Central memory CD8-positive, alpha-beta T cell (primary cell): ENCODE measurements at regions not wholly inside any gene's neighbourhood (a gene's known extent, or its start where the extent isn't known, plus 50 kb on each side); places are given as distances from the start of the nearest gene placed in this dataset.

Source experiments
- ATAC-seq: fragments of 150-1000 bp; cut with Tn5 transposase; replicated peaks from 2 replicates; pipeline ENCODE4 v1.10.0; 2022; ENCODE audit warnings: mild to moderate bottlenecking, moderate FRiP score, moderate number of reproducible peaks; ENCODE audit not compliant: poor library complexity, severe bottlenecking; ENCODE audit errors: extremely low read depth
- DNase-seq, 2 donors: peaks; one replicate each; pipeline ENCODE4 v3.0.0; 2021; ENCODE audit warnings: low spot score in 2 of 2
- H3K27ac Mint-ChIP-seq: one replicate; pipeline ENCODE4 v1.8.0; 2022; ENCODE audit warnings: low read depth, mild to moderate bottlenecking, moderate library complexity, mixed read lengths
- H3K27me3 Mint-ChIP-seq: one replicate; pipeline ENCODE4 v1.8.0; 2022; ENCODE audit warnings: mixed read lengths
- H3K36me3 Mint-ChIP-seq: one replicate; pipeline ENCODE4 v1.8.0; 2022; ENCODE audit warnings: mild to moderate bottlenecking, moderate library complexity, mixed read lengths; ENCODE audit not compliant: insufficient read depth
- H3K4me1 Mint-ChIP-seq: one replicate; pipeline ENCODE4 v1.8.0; 2022; ENCODE audit warnings: mixed read lengths
- H3K4me3 Mint-ChIP-seq: one replicate; pipeline ENCODE4 v1.8.0; 2022; ENCODE audit warnings: mild to moderate bottlenecking, moderate library complexity, mixed read lengths
- H3K9me3 Mint-ChIP-seq: one replicate; pipeline ENCODE4 v1.8.0; 2022; ENCODE audit warnings: mixed read lengths

- Mint-ChIP-seq H3K27me3 (no peaks in the 10 kb centered on the region), H3K27ac (no peak overlapping the region), H3K4me1 (no peaks in the 10 kb centered on the region), H3K4me3 (no peak overlapping the region), H3K9me3 (peaks cover 18% of the 10 kb centered on the region), H3K36me3 (no peaks in the 10 kb centered on the region)
- DNase-seq, result no peak
- no peak for ATAC-seq
These were observed 626.0 kb upstream of the ADAMTS16 start for GRCh38 chr5:4514067-4514648.

DNA sequence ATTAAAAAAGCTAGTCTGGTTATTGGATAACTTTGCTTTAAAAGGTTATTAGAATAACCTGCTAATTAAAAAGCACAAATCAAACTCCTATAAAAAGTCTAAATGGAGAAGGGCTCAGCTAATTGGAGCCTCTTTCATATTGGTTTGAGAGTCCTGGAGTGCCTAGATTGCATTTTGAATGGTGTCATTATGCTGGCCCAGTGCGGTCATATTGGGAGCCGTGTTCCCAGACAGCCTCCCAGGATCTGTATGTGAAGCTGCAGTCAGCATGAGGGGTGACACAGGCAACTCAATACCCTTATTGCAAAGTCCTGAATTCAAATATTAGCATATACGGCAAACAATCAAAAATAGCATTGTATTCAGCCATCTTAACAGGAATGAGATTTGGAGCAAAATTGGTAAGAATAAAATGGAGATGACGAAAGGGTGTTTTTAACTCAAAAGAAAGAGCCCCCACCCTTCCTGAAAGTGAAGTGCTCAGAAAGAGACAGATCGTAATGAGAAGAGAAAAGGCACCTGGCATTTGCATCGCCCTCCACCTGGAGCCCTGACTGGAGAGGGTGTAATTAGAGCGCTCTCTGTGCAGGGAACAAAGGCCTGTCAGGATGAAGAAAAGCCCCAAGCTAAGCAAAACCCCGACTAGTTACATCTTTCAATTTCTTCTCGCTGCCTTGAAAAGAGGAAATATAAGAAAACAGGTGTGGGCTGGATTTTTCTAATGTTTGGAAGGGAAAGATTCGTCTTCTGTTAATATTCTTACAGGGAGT lies 621.0 kb upstream of the ADAMTS16 start:
- H3K36me3 Mint-ChIP-seq, result no peaks in the 10 kb centered on the region
- H3K27ac Mint-ChIP-seq, result no peak overlapping the region
- ATAC-seq, result no peak
- no peak overlapping the region for H3K4me3 Mint-ChIP-seq
- no peak for DNase-seq
- H3K9me3 Mint-ChIP-seq, result peaks cover 26% of the 10 kb centered on the region
- H3K4me1 Mint-ChIP-seq, result no peaks in the 10 kb centered on the region
- H3K27me3 Mint-ChIP-seq, result no peaks in the 10 kb centered on the region

GRCh38 chr5:4520559-4520958 lies 619.6 kb upstream of the ADAMTS16 start:
- Mint-ChIP-seq H3K27me3 (no peaks in the 10 kb centered on the region), H3K4me3 (no peak overlapping the region), H3K9me3 (peaks cover 18% of the 10 kb centered on the region), H3K27ac (no peak overlapping the region), H3K36me3 (no peaks in the 10 kb centered on the region), H3K4me1 (no peaks in the 10 kb centered on the region)
- DNase-seq, result no peak
- ATAC-seq, result no peak

DNA sequence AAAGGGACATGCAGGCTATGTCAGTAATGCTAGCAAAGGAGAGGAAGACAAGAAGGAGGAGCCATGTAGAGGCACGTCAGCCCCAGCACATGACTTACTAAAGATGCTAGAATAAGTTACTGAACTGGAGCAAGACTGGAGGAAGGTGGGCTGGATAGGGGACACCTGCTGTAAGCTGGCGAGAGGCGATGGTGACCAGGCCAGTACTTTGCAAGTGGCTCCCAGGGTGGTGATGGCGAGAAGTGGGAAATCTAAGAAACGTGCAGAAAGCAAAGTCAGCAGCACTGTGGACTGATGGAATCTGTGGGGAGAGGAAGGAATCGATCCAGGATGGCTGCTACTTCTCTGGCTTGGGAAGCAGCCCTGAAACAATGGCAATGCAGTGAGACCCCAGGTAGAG lies 617.1 kb upstream of the ADAMTS16 start:
- Mint-ChIP-seq H3K4me1 (no peaks in the 10 kb centered on the region), H3K27ac (no peak overlapping the region), H3K4me3 (no peak overlapping the region), H3K27me3 (no peaks in the 10 kb centered on the region), H3K9me3 (peaks cover 13% of the 10 kb centered on the region), H3K36me3 (peaks cover 1% of the 10 kb centered on the region)
- DNase-seq, result no peak
- no peak for ATAC-seq

DNA sequence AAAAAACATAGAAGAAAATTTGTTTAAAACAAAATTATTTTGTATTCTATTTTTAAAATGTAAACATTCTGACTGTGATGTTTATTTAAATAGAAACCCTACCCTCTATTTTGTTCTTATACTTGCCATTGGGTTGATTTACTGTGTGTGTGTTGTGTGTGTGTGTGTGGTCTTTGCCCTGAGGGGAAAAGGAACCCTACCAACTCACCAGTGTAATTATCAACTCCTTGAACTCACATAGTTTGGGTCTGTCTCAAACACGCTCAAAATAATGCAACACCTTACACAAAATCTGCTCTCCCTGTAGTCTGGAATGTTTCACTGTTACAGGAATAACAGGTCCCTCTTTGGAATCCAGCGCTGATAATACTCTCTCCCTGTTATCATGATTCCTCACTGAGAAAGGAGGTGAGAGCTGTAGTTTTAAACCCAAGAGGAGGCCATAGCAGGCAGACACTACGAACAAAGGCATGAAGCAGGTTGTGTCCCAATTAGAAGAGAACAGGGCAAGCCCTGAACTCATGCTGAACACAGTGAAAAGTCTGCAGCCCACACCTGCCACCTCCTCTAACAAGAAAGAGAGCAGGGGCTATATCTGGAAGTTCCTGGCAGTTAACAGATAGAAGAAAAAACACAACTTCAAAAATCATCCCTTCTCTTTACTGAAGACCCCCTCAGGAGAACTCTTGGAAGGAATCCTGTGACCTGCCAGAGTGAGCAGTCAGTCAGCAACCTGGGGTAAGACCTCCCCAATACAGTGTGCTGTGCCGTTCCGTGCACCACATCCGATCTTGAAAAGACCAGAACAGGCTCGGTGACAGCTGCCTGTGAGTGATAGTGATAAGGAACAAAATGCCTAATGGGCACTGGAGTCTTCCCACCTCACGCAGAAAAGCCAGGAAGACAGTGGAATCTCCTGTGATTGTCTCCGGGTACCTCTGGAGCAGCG lies 608.1 kb upstream of the ADAMTS16 start:
- H3K27ac Mint-ChIP-seq, result no peak overlapping the region
- no peaks in the 10 kb centered on the region for H3K27me3 Mint-ChIP-seq
- H3K4me3 Mint-ChIP-seq, result no peak overlapping the region
- H3K36me3 Mint-ChIP-seq, result no peaks in the 10 kb centered on the region
- no peaks in the 10 kb centered on the region for H3K4me1 Mint-ChIP-seq
- ATAC-seq (no peak), DNase-seq (no peak)
- H3K9me3 Mint-ChIP-seq, result peaks cover 5% of the 10 kb centered on the region

DNA sequence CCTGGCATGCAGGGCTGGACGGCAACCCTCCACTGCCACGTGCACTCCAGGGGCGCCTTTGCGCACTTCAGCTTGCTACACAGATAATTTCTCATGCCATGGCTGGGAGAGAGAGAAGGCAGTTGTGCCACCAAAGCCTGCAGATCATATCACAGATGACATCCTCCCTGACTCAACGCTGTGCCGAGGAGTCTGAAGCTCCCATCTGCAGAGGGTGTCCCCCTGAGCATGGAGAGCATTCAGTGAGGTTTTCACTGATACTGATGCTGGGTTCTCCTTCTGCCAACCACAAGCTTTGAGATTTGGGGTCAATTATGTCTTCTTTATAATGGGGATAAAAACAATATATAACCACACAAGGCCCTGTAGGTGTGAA lies 607.4 kb upstream of the ADAMTS16 start:
- no peak overlapping the region for H3K4me3 Mint-ChIP-seq
- no peaks in the 10 kb centered on the region for H3K27me3 Mint-ChIP-seq
- ATAC-seq, result no peak
- no peak overlapping the region for H3K27ac Mint-ChIP-seq
- DNase-seq, result no peak
- peaks cover 5% of the 10 kb centered on the region for H3K9me3 Mint-ChIP-seq
- H3K4me1 Mint-ChIP-seq, result no peaks in the 10 kb centered on the region
- H3K36me3 Mint-ChIP-seq, result no peaks in the 10 kb centered on the region

DNA sequence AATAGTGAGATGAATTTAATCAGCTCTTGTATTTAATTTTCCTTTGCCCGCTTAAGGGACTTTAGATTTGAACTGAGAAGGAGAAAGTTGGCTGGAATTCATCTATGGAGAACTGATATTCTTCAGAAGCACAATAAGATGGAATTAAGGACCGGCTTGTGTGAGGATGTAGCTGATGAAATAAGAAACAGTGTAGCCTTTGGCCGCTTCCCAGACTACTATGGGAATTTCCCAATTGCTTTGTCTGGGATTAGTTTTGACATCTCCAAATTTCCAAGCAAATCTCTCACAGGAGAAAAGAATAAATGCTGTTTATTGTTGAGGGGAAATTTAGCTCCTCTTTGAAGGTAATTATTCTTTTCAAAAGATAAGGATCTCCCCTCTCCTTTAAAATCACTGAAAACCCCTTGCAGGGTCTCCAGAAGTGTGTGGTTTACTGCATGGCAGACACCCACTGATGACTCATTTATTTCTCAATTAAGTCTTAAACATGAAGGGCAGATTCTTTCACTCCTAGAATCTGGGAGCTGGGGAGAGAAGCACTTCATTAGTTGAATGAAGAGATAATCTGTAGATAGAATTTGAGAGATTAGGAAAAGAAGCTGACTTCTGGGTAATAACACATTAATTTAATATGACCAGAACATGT lies 606.5 kb upstream of the ADAMTS16 start:
- DNase-seq (no peak), ATAC-seq (no peak)
- H3K27ac Mint-ChIP-seq, result no peak overlapping the region
- H3K9me3 Mint-ChIP-seq, result peaks cover 5% of the 10 kb centered on the region
- no peaks in the 10 kb centered on the region for H3K4me1 Mint-ChIP-seq
- H3K4me3 Mint-ChIP-seq, result no peak overlapping the region
- no peaks in the 10 kb centered on the region for H3K27me3 Mint-ChIP-seq
- H3K36me3 Mint-ChIP-seq, result no peaks in the 10 kb centered on the region

GRCh38 chr5:4537489-4537888 lies 602.6 kb upstream of the ADAMTS16 start:
- no peak for DNase-seq
- H3K27me3 Mint-ChIP-seq, result no peaks in the 10 kb centered on the region

DNA sequence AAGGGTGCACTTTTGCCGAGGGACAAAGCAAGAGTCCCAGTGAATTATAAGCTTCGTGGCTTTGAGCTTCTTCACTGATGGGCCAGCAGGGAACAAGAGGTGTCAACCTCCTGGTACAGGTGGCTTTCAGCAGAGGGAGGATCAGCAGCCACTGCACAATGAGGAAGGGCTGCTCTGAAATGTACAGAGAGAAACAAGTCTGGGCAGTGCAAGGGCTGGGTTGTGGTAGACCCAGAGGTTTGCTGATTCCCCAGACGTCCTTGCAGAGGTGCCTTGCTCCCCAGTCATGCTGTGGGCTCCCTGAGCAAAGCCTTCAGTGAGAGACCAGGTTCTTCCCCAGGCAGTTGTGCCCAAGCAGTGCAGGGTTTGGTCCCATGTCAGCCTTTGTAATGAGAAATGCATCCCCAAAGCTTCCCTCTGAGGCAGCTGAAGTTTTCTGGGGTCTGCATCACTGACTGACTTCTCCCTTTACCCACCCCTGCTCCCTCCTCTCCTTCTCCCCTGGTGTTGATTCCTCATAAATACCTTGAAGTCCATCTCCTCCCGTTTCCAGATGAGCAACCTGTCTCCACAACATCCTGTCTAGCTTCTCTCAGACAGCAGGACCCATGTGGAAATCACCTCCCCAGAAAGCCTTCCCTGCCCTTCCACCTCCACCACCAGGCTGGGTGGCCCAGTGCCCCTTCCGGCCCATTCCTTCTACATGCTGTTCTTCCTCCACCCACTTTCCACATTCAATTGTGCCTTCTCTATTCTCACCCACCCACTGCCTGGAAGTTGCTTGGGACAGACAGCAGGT lies 599.6 kb upstream of the ADAMTS16 start:
- Mint-ChIP-seq H3K36me3 (no peaks in the 10 kb centered on the region), H3K27ac (no peak overlapping the region), H3K9me3 (peaks cover 19% of the 10 kb centered on the region), H3K4me1 (no peaks in the 10 kb centered on the region), H3K27me3 (no peaks in the 10 kb centered on the region), H3K4me3 (no peak overlapping the region)
- no peak for DNase-seq
- no peak for ATAC-seq

More at GRCh38 chr5:4537489-4537888, 602.6 kb upstream of the ADAMTS16 start:
- H3K36me3 Mint-ChIP-seq, result no peaks in the 10 kb centered on the region
- no peaks in the 10 kb centered on the region for H3K4me1 Mint-ChIP-seq
- no peak for ATAC-seq
- H3K27ac Mint-ChIP-seq, result no peak overlapping the region
- H3K4me3 Mint-ChIP-seq, result no peak overlapping the region
- H3K9me3 Mint-ChIP-seq, result peaks cover 16% of the 10 kb centered on the region

GRCh38 chr5:4541334-4541733 lies 598.8 kb upstream of the ADAMTS16 start:
- H3K27ac Mint-ChIP-seq, result no peak overlapping the region
- no peaks in the 10 kb centered on the region for H3K36me3 Mint-ChIP-seq
- H3K9me3 Mint-ChIP-seq, result peaks cover 17% of the 10 kb centered on the region
- DNase-seq, result no peak
- H3K4me3 Mint-ChIP-seq, result no peak overlapping the region
- H3K27me3 Mint-ChIP-seq, result no peaks in the 10 kb centered on the region
- no peak for ATAC-seq
- H3K4me1 Mint-ChIP-seq, result no peaks in the 10 kb centered on the region

DNA sequence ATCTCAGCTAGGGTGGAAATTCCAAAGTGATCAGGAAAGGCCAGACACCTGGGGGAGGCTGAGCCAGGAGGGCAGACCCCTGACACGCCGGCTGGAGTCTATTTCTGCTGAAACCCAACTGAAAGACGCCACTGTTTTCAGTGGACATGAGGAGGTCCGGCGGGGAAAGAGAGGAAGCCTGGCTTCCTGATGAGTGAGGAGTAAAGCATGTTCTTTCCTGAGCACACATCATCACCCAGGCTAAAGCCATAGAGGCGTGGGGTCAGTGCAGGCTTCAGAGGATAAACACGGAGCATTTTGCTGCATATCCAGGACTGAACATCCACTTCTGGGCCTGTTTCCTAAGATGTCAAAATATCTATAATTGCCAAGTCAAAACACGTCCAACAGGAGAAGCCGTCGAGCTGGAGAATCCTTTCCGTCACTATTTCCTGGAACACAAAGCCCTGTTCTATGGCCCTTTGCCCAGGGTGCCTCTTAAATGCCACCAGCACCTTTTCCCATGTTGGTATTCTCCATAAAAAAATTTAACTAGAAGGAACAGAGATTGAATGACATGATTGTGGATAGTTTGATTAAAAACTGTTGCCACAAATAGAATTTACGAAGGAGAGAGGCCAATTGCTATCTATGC lies 597.9 kb upstream of the ADAMTS16 start:
- Mint-ChIP-seq H3K4me1 (no peaks in the 10 kb centered on the region), H3K27me3 (no peaks in the 10 kb centered on the region), H3K36me3 (no peaks in the 10 kb centered on the region), H3K4me3 (no peak overlapping the region), H3K9me3 (peaks cover 23% of the 10 kb centered on the region), H3K27ac (no peak overlapping the region)
- ATAC-seq, result no peak
- DNase-seq, result no peak
